MM.1S (cell line): ENCODE measurements at regions not wholly inside any gene's neighbourhood (a gene's known extent, or its start where the extent isn't known, plus 50 kb on each side); places are given as distances from the start of the nearest gene placed in this dataset.

Experiments used
- DNase-seq: peaks from one replicate; pipeline ENCODE4 v3.0.0-alpha.2; 2015
- H2AFZ ChIP-seq: fragments of 300-600 bp; sonication (generic); 2 replicates; pipeline ENCODE4 v1.6.0; 2016; ENCODE audit warnings: antibody characterized with exemption, low read length
- H3F3A ChIP-seq: fragments of 300-600 bp; sonication (generic); 2 replicates; pipeline ENCODE4 v1.6.1; 2016; ENCODE audit warnings: mild to moderate bottlenecking, antibody characterized with exemption, low read length, moderate library complexity, mixed read lengths; ENCODE audit not compliant: insufficient read depth
- H3K27ac ChIP-seq: fragments of 300-600 bp; sonication (generic); 2 replicates; pipeline ENCODE4 v1.5.1; 2016; ENCODE audit warnings: mild to moderate bottlenecking, low read length
- H3K27me3 ChIP-seq: fragments of 300-600 bp; sonication (generic); replicated peaks from 2 replicates; pipeline ENCODE4 v1.6.0; 2016; ENCODE audit warnings: low read length; ENCODE audit not compliant: insufficient read depth
- H3K36me3 ChIP-seq: fragments of 300-600 bp; sonication (generic); replicated peaks from 2 replicates; pipeline ENCODE4 v1.6.1; 2016; ENCODE audit warnings: mild to moderate bottlenecking, low read length, mixed read lengths; ENCODE audit not compliant: insufficient read depth
- H3K4me1 ChIP-seq: fragments of 300-600 bp; sonication (generic); 2 replicates; pipeline ENCODE4 v1.6.1; 2016; ENCODE audit warnings: low read length, mixed read lengths
- H3K4me2 ChIP-seq: fragments of 300-600 bp; sonication (generic); 2 replicates; pipeline ENCODE4 v1.6.0; 2016; ENCODE audit warnings: low read depth, low read length
- H3K4me3 ChIP-seq: fragments of 300-600 bp; sonication (generic); 2 replicates; pipeline ENCODE4 v1.5.1; 2016; ENCODE audit warnings: low read length, mixed read lengths
- H3K79me2 ChIP-seq: fragments of 300-600 bp; sonication (generic); 2 replicates; pipeline ENCODE4 v1.6.1; 2016; ENCODE audit warnings: mixed run types, low read length, mixed read lengths
- H3K9ac ChIP-seq: fragments of 300-600 bp; sonication (generic); 2 replicates; pipeline ENCODE4 v1.6.1; 2016; ENCODE audit warnings: low read length, mixed read lengths
- H3K9me2 ChIP-seq: fragments of 300-600 bp; sonication (generic); replicated peaks from 2 replicates; pipeline ENCODE4 v1.6.1; 2016; ENCODE audit warnings: mild to moderate bottlenecking, low read length, mixed read lengths; ENCODE audit not compliant: insufficient read depth
- H3K9me3 ChIP-seq: fragments of 300-600 bp; sonication (generic); replicated peaks from 2 replicates; pipeline ENCODE4 v1.6.1; 2016; ENCODE audit warnings: mild to moderate bottlenecking, low read length, mixed read lengths; ENCODE audit not compliant: insufficient read depth
- H4K20me1 ChIP-seq: fragments of 300-600 bp; sonication (generic); 2 replicates; pipeline ENCODE4 v1.6.1; 2016; ENCODE audit warnings: mild to moderate bottlenecking, low read length, moderate library complexity, mixed read lengths; ENCODE audit not compliant: insufficient read depth
- EZH2 ChIP-seq: fragments of 300-600 bp; sonication (generic); optimal IDR thresholded peaks from 2 replicates; pipeline ENCODE3; 2017; ENCODE audit warnings: low read depth, mild to moderate bottlenecking, antibody characterized with exemption, low read length, mixed read lengths
- EZH2phosphoT487 ChIP-seq: fragments of 300-600 bp; sonication (generic); IDR thresholded peaks from 2 replicates; pipeline ENCODE4 v1.6.1; 2018; ENCODE audit warnings: antibody characterized with exemption, low read length
- TF ChIP-seq, protein P1 (sequence below): fragments of 300-600 bp; sonication (generic); IDR thresholded peaks from 2 replicates; pipeline ENCODE4 v1.5.1; 2016; ENCODE audit warnings: antibody characterized with exemption, low read length, mixed read lengths

DNA sequence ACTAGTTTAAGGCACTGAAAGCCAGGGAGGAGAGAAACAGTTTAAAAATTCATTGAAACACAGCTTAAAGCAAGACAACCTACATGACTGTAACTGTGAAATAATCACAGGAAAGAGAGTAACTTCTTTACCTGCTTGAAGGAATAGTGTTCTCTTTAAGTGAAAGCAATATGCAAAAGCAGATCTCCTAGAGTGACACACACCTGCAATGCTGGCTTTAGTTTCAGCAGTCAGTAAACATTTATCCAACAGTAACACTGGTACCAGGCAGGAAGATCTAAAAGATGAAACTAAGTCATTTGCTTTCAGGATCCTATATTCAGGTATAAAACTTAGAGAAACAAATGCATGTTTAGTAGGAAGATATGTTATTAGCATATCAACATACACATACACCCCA, 85.3 kb upstream of the PPM1H start:
- H3K27me3 ChIP-seq = no peaks in the 10 kb centered on the region

DNA sequence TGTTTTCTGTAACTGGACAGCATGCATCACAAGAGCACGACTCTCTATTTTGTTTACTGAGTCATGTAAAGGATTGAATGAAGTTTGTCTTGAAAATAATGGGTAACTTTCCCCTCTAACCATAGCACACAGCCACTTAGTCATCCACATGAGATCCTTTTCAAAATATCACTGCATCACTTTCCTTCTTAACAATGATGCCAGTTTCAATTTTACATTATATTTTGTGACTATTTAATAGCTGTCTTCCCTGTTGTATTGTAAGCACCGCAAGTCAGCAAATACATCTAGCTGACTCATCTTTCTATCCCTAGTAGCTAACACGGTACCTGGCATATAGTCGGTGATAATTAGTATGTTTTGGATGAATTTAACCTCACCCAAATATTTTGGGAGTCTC, 83.3 kb upstream of the PPM1H start:
- DNase-seq = no peak
- no peaks in the 10 kb centered on the region for H4K20me1 ChIP-seq
- H3K9ac ChIP-seq = no peak overlapping the region
- H3K36me3 ChIP-seq = no peaks in the 10 kb centered on the region
- H3K27ac ChIP-seq = no peak overlapping the region
- peaks cover 8% of the 10 kb centered on the region; the same call in 1 of the 2 replicates for H3K4me1 ChIP-seq
- no peak for TF ChIP-seq EZH2phosphoT487
- no peak for TF ChIP-seq EZH2
- TF ChIP-seq, protein P1, sequence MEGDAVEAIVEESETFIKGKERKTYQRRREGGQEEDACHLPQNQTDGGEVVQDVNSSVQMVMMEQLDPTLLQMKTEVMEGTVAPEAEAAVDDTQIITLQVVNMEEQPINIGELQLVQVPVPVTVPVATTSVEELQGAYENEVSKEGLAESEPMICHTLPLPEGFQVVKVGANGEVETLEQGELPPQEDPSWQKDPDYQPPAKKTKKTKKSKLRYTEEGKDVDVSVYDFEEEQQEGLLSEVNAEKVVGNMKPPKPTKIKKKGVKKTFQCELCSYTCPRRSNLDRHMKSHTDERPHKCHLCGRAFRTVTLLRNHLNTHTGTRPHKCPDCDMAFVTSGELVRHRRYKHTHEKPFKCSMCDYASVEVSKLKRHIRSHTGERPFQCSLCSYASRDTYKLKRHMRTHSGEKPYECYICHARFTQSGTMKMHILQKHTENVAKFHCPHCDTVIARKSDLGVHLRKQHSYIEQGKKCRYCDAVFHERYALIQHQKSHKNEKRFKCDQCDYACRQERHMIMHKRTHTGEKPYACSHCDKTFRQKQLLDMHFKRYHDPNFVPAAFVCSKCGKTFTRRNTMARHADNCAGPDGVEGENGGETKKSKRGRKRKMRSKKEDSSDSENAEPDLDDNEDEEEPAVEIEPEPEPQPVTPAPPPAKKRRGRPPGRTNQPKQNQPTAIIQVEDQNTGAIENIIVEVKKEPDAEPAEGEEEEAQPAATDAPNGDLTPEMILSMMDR = no peak
- H3K27me3 ChIP-seq = no peaks in the 10 kb centered on the region
- H3K4me2 ChIP-seq = no peak overlapping the region
- no peaks in the 10 kb centered on the region for H3K9me3 ChIP-seq
- no peak overlapping the region for H3K4me3 ChIP-seq
- no peaks in the 10 kb centered on the region for H3K79me2 ChIP-seq
- H2AFZ ChIP-seq = no peak overlapping the region
- H3F3A ChIP-seq = no peaks in the 10 kb centered on the region
- H3K9me2 ChIP-seq = no peaks in the 10 kb centered on the region

More for the DNA sequence above, 85.3 kb upstream of the PPM1H start:
- no peak overlapping the region for H3K4me2 ChIP-seq
- TF ChIP-seq EZH2 (no peak), EZH2phosphoT487 (no peak)
- TF ChIP-seq, protein P1 = no peak
- no peaks in the 10 kb centered on the region for H4K20me1 ChIP-seq
- H3K79me2 ChIP-seq = no peaks in the 10 kb centered on the region
- no peaks in the 10 kb centered on the region for H3K36me3 ChIP-seq
- H3K9me3 ChIP-seq = no peaks in the 10 kb centered on the region
- no peaks in the 10 kb centered on the region for H3K9me2 ChIP-seq
- no peaks in the 10 kb centered on the region for H3F3A ChIP-seq
- no peak overlapping the region for H3K4me3 ChIP-seq
- H3K9ac ChIP-seq = no peak overlapping the region
- peaks cover 8% of the 10 kb centered on the region; the same call in 1 of the 2 replicates for H3K4me1 ChIP-seq
- no peak overlapping the region for H2AFZ ChIP-seq
- peak; percentile 54 for DNase-seq
- no peak overlapping the region for H3K27ac ChIP-seq

DNA sequence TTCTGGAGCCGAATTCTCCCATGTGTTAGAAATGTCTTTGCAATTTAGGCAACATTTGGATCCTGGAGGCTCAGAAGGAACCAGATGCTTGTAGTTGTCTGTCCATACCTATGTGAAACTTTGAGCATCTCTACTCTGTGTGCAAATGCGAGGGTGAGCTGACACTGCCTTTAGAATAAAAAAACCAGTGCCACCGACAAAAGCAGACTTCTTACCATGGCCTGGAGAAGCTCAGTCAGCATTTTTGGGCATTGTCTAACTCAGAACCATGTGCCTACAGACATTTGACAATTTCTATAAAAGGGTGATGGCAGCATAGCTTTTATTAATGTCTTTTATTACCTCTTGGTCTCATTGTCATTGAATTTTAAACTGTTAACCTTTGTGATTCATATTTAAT, 78.4 kb upstream of the PPM1H start:
- Histone ChIP-seq H3K4me1 (no peaks in the 10 kb centered on the region), H3K36me3 (no peaks in the 10 kb centered on the region), H3K4me2 (no peak overlapping the region), H4K20me1 (no peaks in the 10 kb centered on the region), H2AFZ (no peak overlapping the region), H3K4me3 (no peak overlapping the region), H3K9me3 (no peaks in the 10 kb centered on the region), H3F3A (no peaks in the 10 kb centered on the region), H3K9ac (no peak overlapping the region), H3K79me2 (no peaks in the 10 kb centered on the region), H3K9me2 (no peaks in the 10 kb centered on the region), H3K27me3 (no peaks in the 10 kb centered on the region), H3K27ac (no peak overlapping the region)
- TF ChIP-seq EZH2 (no peak), EZH2phosphoT487 (no peak)
- TF ChIP-seq, protein P1 = no peak
- no peak for DNase-seq
